GM12872 (cell line): ENCODE measurements at regions not wholly inside any gene's neighbourhood (a gene's known extent, or its start where the extent isn't known, plus 50 kb on each side); places are given as distances from the start of the nearest gene placed in this dataset.

ENCODE experiments used
- CTCF ChIP-seq: IDR thresholded peaks from 3 replicates; pipeline ENCODE4 v1.5.1; 2011; ENCODE audit warnings: low read depth, mild to moderate bottlenecking, low read length, moderate library complexity; ENCODE audit not compliant: insufficient read depth

- TF ChIP-seq CTCF: no peak
These were observed 283.6 kb upstream of the ATP5MC3 start for GRCh38 chr2:175465101-175465500.

GRCh38 chr2:175464311-175464670 is 282.8 kb upstream of the ATP5MC3 start:
- no peak for TF ChIP-seq CTCF

- no peak for TF ChIP-seq CTCF
These were observed 282.2 kb upstream of the ATP5MC3 start for GRCh38 chr2:175463589-175464310.

- TF ChIP-seq CTCF: no peak
These were observed 281.7 kb upstream of the ATP5MC3 start for GRCh38 chr2:175463169-175463568.

GRCh38 chr2:175462246-175462645 is 280.7 kb upstream of the ATP5MC3 start:
- no peak for TF ChIP-seq CTCF

GRCh38 chr2:175461839-175462238 is 280.3 kb upstream of the ATP5MC3 start:
- no peak for TF ChIP-seq CTCF

- TF ChIP-seq CTCF: no peak
These were observed 276.5 kb upstream of the ATP5MC3 start for GRCh38 chr2:175457895-175458448.
